ENCODE measurements at regions not wholly inside any gene's neighbourhood (a gene's known extent, or its start where the extent isn't known, plus 50 kb on each side); places are given as distances from the start of the nearest gene placed in this dataset.

DNA sequence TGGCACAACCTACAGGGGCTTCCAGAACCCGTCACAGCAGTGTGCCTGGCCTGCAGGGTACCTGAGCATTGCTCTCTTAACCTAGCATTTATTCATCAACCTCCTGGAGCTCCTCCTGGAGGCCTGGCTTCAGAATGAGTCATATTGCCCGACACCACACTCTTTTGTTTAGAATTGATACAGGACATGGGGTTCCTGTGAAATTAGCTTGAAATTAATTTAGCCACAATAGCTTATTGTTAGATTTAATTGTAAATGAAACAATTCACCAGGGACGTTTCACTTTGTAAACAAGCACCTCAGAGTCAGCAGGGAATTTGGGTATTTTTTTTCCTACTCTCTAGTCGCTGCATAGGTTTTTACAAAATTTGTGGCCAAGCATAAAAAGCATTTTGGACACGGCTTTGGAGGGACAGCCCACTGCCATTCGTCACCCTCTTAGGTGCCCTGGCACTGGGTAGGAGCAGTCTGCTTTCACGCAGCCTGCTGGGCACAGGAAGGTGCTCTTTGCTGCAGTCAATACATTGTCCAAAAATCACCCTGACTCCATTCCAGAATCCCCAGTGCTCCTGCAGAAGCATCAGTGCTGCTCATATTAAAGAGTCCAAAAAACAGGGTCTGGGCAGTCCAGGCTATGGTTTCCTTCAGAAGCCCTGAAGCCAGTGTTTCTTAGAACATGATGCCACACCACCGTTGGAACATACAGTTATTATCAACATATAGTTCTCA, 60.8 kb upstream of the MEF2A start:
- Histone ChIP-seq H3K27me3 (ENCODE audit: control insufficient read depth, insufficient read depth, low read length) (no peaks in the 10 kb centered on the region), H3K27ac (ENCODE audit: insufficient read depth, low read length, poor library complexity, severe bottlenecking) (no peak overlapping the region), H3K36me3 (ENCODE audit: control insufficient read depth, insufficient read depth, low read length) (no peaks in the 10 kb centered on the region), H3K9me3 (ENCODE audit: control insufficient read depth in 2 of 2, low read length in 2 of 2) (no peaks in the 10 kb centered on the region), H3K4me1 (ENCODE audit: control insufficient read depth, insufficient read depth, low read length, poor library complexity, severe bottlenecking) (no peaks in the 10 kb centered on the region), H3K4me3 (ENCODE audit: low read depth, low read length) (no peak overlapping the region)
- peaks cover 9% of the 10 kb centered on the region for H3K27me3 Mint-ChIP-seq
- DNase-seq (peak in 1 of 3 donors; percentile 45), ATAC-seq (ENCODE audit: low read depth in 2 of 2) (peak in 1 of 2 donors; percentile 32)
- no peak overlapping the region for H3K4me3 Mint-ChIP-seq
- H3K4me1 Mint-ChIP-seq = peaks cover 0 to 15% (median 2%) of the 10 kb centered on the region in 4 donors
- H3K36me3 Mint-ChIP-seq = no peaks in the 10 kb centered on the region
- peaks cover 0 to 5% (median 0%) of the 10 kb centered on the region in 7 donors for H3K9me3 Mint-ChIP-seq
- H3K27ac Mint-ChIP-seq = no peak overlapping the region

GRCh38 chr15:99506399-99506798, 59.4 kb upstream of the MEF2A start:
- H3K9me3 ChIP-seq (ENCODE audit: control insufficient read depth in 2 of 2, low read length in 2 of 2) = no peaks in the 10 kb centered on the region
- peaks cover 9% of the 10 kb centered on the region for H3K27me3 Mint-ChIP-seq
- ATAC-seq (ENCODE audit: low read depth in 2 of 2) (no peak), DNase-seq (no peak)
- no peaks in the 10 kb centered on the region for H3K27me3 ChIP-seq (ENCODE audit: control insufficient read depth, insufficient read depth, low read length)
- no peak overlapping the region for H3K27ac ChIP-seq (ENCODE audit: insufficient read depth, low read length, poor library complexity, severe bottlenecking)
- H3K27ac Mint-ChIP-seq = no peak overlapping the region
- H3K36me3 ChIP-seq (ENCODE audit: control insufficient read depth, insufficient read depth, low read length) = no peaks in the 10 kb centered on the region
- H3K4me1 ChIP-seq (ENCODE audit: control insufficient read depth, insufficient read depth, low read length, poor library complexity, severe bottlenecking) = no peaks in the 10 kb centered on the region
- H3K9me3 Mint-ChIP-seq = peaks cover 0 to 5% (median 0%) of the 10 kb centered on the region in 7 donors
- no peak overlapping the region for H3K4me3 Mint-ChIP-seq
- H3K4me1 Mint-ChIP-seq = peaks cover 0 to 13% (median 2%) of the 10 kb centered on the region in 4 donors
- H3K4me3 ChIP-seq (ENCODE audit: low read depth, low read length) = no peak overlapping the region
- no peaks in the 10 kb centered on the region for H3K36me3 Mint-ChIP-seq

DNA sequence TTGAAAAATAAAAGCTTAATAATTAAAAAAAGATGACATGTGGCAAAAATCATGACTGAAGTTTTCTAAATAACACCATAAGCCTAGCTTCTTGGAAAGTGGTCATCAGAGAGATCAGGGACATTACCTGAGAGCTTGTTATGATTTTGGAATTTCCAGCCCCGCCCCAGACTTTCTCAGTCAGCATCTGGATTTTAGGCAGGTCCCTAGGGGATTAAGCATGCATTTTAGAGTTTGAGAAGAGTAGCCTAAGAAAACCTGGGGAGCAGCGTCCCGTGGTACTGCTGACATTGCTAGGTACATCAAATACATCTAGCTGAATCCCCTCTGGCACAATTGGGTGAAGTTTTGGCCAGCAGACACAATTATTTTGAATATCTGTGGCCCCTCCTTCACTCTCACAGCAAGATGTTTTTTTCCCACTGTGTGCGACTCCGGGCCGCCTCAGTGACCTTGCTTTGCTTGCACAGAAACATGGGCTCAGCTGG, 58.7 kb upstream of the MEF2A start:
- H3K4me1 ChIP-seq (ENCODE audit: control insufficient read depth, insufficient read depth, low read length, poor library complexity, severe bottlenecking) = no peaks in the 10 kb centered on the region
- Mint-ChIP-seq H3K4me1 (peaks cover 0 to 13% (median 2%) of the 10 kb centered on the region in 4 donors), H3K36me3 (no peaks in the 10 kb centered on the region), H3K4me3 (no peak overlapping the region), H3K9me3 (peaks cover 0 to 5% (median 0%) of the 10 kb centered on the region in 7 donors), H3K27ac (no peak overlapping the region), H3K27me3 (peaks cover 9% of the 10 kb centered on the region)
- ATAC-seq (ENCODE audit: low read depth in 2 of 2) (no peak), DNase-seq (no peak)
- H3K9me3 ChIP-seq (ENCODE audit: control insufficient read depth in 2 of 2, low read length in 2 of 2) = no peaks in the 10 kb centered on the region
- no peak overlapping the region for H3K27ac ChIP-seq (ENCODE audit: insufficient read depth, low read length, poor library complexity, severe bottlenecking)
- no peak overlapping the region for H3K4me3 ChIP-seq (ENCODE audit: low read depth, low read length)
- H3K27me3 ChIP-seq (ENCODE audit: control insufficient read depth, insufficient read depth, low read length) = no peaks in the 10 kb centered on the region
- no peaks in the 10 kb centered on the region for H3K36me3 ChIP-seq (ENCODE audit: control insufficient read depth, insufficient read depth, low read length)

DNA sequence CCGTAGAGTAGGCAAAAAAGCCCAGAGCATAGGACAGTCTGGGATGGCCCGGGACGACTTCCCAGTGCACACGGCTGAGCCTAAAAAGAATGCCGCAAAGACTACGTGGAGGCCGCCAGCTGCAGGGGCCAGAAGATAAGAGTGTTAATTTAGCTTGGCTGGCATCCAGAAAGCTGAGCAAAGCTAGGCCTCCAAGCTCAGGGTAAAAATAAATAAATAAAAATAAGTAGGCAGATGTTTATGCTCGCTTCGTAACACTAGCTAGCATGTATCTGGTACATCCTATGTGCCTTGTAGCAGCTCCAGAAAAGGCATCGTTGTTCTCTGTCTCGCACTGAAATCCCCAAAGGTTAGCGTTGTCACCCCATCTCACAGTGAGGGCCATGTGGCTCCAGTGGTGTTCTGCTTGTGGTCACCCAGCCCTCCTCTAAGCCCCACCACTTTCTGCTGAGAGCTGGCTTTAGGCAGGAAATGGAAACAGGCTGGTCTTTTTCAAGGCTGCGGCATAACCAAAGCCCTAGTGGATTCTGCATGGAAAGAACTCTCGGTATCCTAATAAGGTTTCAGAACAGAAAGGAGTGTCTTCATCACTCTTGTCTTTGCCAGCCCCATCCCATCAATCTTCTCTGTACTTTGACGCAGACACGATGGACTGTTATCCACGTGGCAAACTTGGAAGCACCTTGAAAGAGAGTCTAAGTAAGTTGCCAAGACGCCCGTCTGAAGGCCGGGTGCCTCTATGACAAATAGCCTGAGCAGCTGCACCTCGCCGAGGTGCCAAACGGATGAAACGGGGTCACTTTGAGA, 58.1 kb upstream of the MEF2A start:
- H3K4me3 Mint-ChIP-seq = no peak overlapping the region
- ATAC-seq (ENCODE audit: low read depth in 2 of 2) (no peak), DNase-seq (no peak)
- Histone ChIP-seq H3K27ac (ENCODE audit: insufficient read depth, low read length, poor library complexity, severe bottlenecking) (no peak overlapping the region), H3K36me3 (ENCODE audit: control insufficient read depth, insufficient read depth, low read length) (no peaks in the 10 kb centered on the region), H3K9me3 (ENCODE audit: control insufficient read depth in 2 of 2, low read length in 2 of 2) (no peaks in the 10 kb centered on the region), H3K27me3 (ENCODE audit: control insufficient read depth, insufficient read depth, low read length) (no peaks in the 10 kb centered on the region), H3K4me1 (ENCODE audit: control insufficient read depth, insufficient read depth, low read length, poor library complexity, severe bottlenecking) (no peaks in the 10 kb centered on the region), H3K4me3 (ENCODE audit: low read depth, low read length) (no peak overlapping the region)
- peaks cover 9% of the 10 kb centered on the region for H3K27me3 Mint-ChIP-seq
- no peaks in the 10 kb centered on the region for H3K36me3 Mint-ChIP-seq
- H3K9me3 Mint-ChIP-seq = peaks cover 0 to 2% (median 0%) of the 10 kb centered on the region in 7 donors
- H3K27ac Mint-ChIP-seq = no peak overlapping the region
- peaks cover 0 to 13% (median 2%) of the 10 kb centered on the region in 4 donors for H3K4me1 Mint-ChIP-seq

- Mint-ChIP-seq H3K36me3 (no peaks in the 10 kb centered on the region), H3K27ac (no peak overlapping the region), H3K4me1 (peaks cover 0 to 11% (median 2%) of the 10 kb centered on the region in 4 donors), H3K4me3 (no peak overlapping the region), H3K27me3 (peaks cover 9% of the 10 kb centered on the region), H3K9me3 (peaks cover 0 to 2% (median 0%) of the 10 kb centered on the region in 7 donors)
- ATAC-seq (ENCODE audit: low read depth in 2 of 2) (no peak), DNase-seq (no peak)
- H3K4me3 ChIP-seq (ENCODE audit: low read depth, low read length) = no peak overlapping the region
- H3K4me1 ChIP-seq (ENCODE audit: control insufficient read depth, insufficient read depth, low read length, poor library complexity, severe bottlenecking) = no peaks in the 10 kb centered on the region
- no peaks in the 10 kb centered on the region for H3K27me3 ChIP-seq (ENCODE audit: control insufficient read depth, insufficient read depth, low read length)
- no peaks in the 10 kb centered on the region for H3K9me3 ChIP-seq (ENCODE audit: control insufficient read depth in 2 of 2, low read length in 2 of 2)
- no peak overlapping the region for H3K27ac ChIP-seq (ENCODE audit: insufficient read depth, low read length, poor library complexity, severe bottlenecking)
- H3K36me3 ChIP-seq (ENCODE audit: control insufficient read depth, insufficient read depth, low read length) = no peaks in the 10 kb centered on the region
Measured at GRCh38 chr15:99508311-99508645, 57.5 kb upstream of the MEF2A start.

DNA sequence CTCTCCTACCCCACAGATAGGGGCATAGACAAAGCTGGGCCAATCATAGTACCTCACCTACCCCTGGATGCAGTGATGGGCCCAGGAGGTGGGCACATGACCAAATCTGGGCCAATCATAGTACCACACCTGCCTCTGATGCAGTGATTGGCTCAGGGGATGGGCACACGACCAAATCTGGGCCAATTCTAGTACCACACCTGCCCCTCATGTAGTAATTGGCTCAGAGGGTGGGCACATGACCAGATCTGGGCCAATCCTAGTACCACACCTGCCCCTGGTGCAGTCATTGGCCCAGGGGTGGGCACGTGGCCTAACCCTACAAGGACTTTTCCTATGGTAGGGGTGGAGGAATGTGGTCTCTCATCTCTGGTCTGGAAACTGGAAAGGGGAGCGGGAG, 56.9 kb upstream of the MEF2A start:
- Mint-ChIP-seq H3K27me3 (peaks cover 10% of the 10 kb centered on the region), H3K4me1 (peaks cover 0 to 9% (median 2%) of the 10 kb centered on the region in 4 donors), H3K27ac (peak overlapping the region in 1 of 3 donors; percentile 20), H3K9me3 (peaks cover 0 to 2% (median 0%) of the 10 kb centered on the region in 7 donors), H3K4me3 (no peak overlapping the region), H3K36me3 (no peaks in the 10 kb centered on the region)
- H3K9me3 ChIP-seq (ENCODE audit: control insufficient read depth in 2 of 2, low read length in 2 of 2) = no peaks in the 10 kb centered on the region
- ATAC-seq (ENCODE audit: low read depth in 2 of 2) = no peak
- DNase-seq = no peak
- no peaks in the 10 kb centered on the region for H3K4me1 ChIP-seq (ENCODE audit: control insufficient read depth, insufficient read depth, low read length, poor library complexity, severe bottlenecking)
- H3K27ac ChIP-seq (ENCODE audit: insufficient read depth, low read length, poor library complexity, severe bottlenecking) = no peak overlapping the region
- no peaks in the 10 kb centered on the region for H3K36me3 ChIP-seq (ENCODE audit: control insufficient read depth, insufficient read depth, low read length)
- H3K27me3 ChIP-seq (ENCODE audit: control insufficient read depth, insufficient read depth, low read length) = no peaks in the 10 kb centered on the region
- H3K4me3 ChIP-seq (ENCODE audit: low read depth, low read length) = no peak overlapping the region

DNA sequence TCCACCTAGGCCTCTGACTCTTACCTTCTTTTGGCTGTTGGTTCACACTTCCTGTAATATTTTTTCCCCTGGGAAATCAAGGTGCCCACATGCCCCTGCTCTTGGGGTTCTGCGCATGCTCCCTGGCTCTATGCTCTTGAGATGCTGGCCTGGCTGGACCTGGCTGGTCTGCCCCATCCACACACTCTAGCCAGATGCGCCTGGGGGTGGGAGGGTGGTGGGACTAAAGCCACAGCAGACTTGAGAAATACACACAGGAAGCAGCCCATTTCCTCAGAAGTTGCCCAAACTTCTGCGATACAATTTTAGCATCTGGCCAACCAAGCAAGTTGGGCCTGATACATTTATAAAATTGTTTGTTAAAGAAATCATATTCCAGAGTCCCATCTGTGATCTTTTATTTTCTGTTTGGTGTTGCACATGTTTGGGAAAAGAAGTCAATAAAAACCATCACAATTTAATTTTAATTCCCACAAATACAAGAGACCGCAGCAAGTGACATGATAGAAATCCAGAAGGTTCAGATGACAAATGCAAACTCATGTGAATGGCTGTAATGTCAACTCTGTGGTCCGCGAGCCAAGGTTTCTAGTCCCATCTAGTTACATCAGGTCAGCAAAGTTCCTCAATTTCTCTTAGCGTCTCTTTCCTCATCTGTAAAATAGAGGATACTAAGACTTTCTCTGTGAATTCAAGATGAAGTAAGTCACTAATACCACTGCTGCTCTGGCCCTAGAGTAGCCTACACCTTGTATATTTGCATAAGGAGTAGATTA, 55.9 kb upstream of the MEF2A start:
- Mint-ChIP-seq H3K27ac (peak overlapping the region in 1 of 3 donors; percentile 58), H3K36me3 (no peaks in the 10 kb centered on the region), H3K27me3 (peaks cover 13% of the 10 kb centered on the region), H3K4me3 (no peak overlapping the region), H3K4me1 (peaks cover 0 to 9% (median under 1%) of the 10 kb centered on the region in 4 donors), H3K9me3 (peaks cover 0 to 2% (median 0%) of the 10 kb centered on the region in 7 donors)
- no peaks in the 10 kb centered on the region for H3K9me3 ChIP-seq (ENCODE audit: control insufficient read depth in 2 of 2, low read length in 2 of 2)
- ATAC-seq (ENCODE audit: low read depth in 2 of 2) = no peak
- no peaks in the 10 kb centered on the region for H3K4me1 ChIP-seq (ENCODE audit: control insufficient read depth, insufficient read depth, low read length, poor library complexity, severe bottlenecking)
- no peak overlapping the region for H3K4me3 ChIP-seq (ENCODE audit: low read depth, low read length)
- H3K27ac ChIP-seq (ENCODE audit: insufficient read depth, low read length, poor library complexity, severe bottlenecking) = no peak overlapping the region
- DNase-seq = no peak
- H3K27me3 ChIP-seq (ENCODE audit: control insufficient read depth, insufficient read depth, low read length) = no peaks in the 10 kb centered on the region
- no peaks in the 10 kb centered on the region for H3K36me3 ChIP-seq (ENCODE audit: control insufficient read depth, insufficient read depth, low read length)

Data from CD4-positive, CD25-positive, alpha-beta regulatory T cell (primary cell).